ENCODE measurements at regions not wholly inside any gene's neighbourhood (a gene's known extent, or its start where the extent isn't known, plus 50 kb on each side); places are given as distances from the start of the nearest gene placed in this dataset.

DNA sequence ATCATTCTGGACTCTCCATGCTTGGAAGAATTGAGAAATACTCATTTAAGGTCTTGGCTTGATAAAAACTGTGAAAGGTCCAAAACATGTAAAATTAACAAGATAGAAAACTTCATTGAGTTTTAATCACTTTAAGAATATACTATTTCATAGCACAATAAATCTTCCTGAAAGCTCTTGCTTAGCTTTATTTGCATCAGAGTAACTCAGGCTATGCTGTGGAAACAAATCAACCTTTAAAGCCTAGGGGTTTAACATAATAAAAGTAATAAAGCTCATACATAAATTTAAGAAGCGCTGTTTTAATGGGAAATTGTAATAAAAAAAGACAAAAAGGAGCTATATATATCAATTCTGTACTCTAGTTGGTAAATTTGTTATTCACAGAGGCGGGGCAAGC is 77.2 kb upstream of the PTCHD4 start:
- in situ Hi-C loops (cut with HindIII; ENCODE audit: low sequenced_read_pairs), result no loop called here
- TF ChIP-seq, protein P1, sequence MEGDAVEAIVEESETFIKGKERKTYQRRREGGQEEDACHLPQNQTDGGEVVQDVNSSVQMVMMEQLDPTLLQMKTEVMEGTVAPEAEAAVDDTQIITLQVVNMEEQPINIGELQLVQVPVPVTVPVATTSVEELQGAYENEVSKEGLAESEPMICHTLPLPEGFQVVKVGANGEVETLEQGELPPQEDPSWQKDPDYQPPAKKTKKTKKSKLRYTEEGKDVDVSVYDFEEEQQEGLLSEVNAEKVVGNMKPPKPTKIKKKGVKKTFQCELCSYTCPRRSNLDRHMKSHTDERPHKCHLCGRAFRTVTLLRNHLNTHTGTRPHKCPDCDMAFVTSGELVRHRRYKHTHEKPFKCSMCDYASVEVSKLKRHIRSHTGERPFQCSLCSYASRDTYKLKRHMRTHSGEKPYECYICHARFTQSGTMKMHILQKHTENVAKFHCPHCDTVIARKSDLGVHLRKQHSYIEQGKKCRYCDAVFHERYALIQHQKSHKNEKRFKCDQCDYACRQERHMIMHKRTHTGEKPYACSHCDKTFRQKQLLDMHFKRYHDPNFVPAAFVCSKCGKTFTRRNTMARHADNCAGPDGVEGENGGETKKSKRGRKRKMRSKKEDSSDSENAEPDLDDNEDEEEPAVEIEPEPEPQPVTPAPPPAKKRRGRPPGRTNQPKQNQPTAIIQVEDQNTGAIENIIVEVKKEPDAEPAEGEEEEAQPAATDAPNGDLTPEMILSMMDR (IDR thresholded peaks at IDR 0.05; ENCODE audit: low read depth, low read length), result no peak
- DNase-seq (ENCODE audit: low read depth, low spot score), result no peak
- H3K4me3 ChIP-seq (ENCODE audit: low read depth, low read length), result no peak overlapping the region

DNA sequence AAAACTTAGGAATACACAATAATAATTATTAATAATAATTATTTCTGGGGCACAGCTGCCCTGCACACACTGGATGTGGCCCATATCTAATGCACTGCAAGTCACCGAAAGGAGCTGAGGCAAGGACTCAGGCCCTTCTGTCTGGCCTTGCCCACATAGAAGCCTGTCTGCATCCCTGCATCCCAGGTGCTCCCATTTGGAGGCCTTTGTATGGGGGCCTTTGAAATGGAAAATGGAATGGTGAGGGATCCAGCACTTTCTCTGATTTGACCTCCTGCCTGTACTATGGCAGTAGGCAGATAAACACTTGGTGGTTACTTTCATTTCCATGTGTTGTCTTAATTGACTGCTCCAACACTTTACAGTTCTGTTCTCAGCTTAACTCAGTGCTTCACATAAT is 75.7 kb upstream of the PTCHD4 start:
- TF ChIP-seq, protein P1 (IDR thresholded peaks at IDR 0.05; ENCODE audit: low read depth, low read length), result no peak
- in situ Hi-C loops (cut with HindIII; ENCODE audit: low sequenced_read_pairs), result no loop called here
- DNase-seq (ENCODE audit: low read depth, low spot score), result no peak
- H3K4me3 ChIP-seq (ENCODE audit: low read depth, low read length), result no peak overlapping the region

GRCh38 chr6:48184648-48185047 is 73.7 kb upstream of the PTCHD4 start:
- TF ChIP-seq, protein P1 (IDR thresholded peaks at IDR 0.05; ENCODE audit: low read depth, low read length), result no peak
- in situ Hi-C loops (cut with HindIII; ENCODE audit: low sequenced_read_pairs), result no loop called here
- DNase-seq (ENCODE audit: low read depth, low spot score), result no peak
- no peak overlapping the region for H3K4me3 ChIP-seq (ENCODE audit: low read depth, low read length)

DNA sequence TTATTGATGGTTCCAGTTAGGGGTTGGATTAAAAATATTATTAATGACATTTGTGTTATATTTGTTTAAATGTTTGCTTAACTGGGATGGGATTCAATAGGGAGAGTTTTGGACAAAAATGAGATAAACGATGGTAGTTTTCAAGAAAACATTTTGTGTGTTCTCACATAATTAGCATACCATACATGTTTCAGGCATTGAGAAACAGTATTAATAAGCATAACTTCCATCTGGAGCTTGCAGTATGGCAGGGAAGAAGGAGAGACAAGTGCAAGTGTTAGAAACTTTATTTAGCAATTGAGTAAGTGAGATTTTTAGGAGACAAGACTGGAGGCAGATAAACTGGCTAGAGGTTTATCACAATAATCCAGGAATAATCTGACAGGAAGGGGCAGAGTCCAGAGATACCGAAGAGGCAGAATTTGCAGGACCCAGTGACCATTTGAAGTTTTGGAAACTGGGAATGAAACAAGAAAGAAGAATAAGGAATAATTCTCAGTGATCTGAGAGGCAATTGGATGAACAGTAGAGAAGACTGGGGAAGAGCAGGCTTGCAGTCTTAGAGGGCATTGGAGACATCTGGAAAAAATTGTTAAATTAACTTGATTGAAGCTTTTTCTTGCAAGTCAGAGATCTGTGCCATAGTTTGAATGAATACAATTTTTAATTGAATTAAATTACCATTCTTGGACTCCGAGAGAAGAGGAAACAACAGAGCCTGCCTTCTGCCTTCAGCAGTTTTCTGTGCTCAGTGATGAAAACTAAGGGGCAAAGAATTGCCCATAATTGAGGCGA is 73.0 kb upstream of the PTCHD4 start:
- H3K4me3 ChIP-seq (ENCODE audit: low read depth, low read length), result no peak overlapping the region
- TF ChIP-seq, protein P1 (IDR thresholded peaks at IDR 0.05; ENCODE audit: low read depth, low read length), result no peak
- DNase-seq (ENCODE audit: low read depth, low spot score), result no peak
- in situ Hi-C loops (cut with HindIII; ENCODE audit: low sequenced_read_pairs), result no loop called here

DNA sequence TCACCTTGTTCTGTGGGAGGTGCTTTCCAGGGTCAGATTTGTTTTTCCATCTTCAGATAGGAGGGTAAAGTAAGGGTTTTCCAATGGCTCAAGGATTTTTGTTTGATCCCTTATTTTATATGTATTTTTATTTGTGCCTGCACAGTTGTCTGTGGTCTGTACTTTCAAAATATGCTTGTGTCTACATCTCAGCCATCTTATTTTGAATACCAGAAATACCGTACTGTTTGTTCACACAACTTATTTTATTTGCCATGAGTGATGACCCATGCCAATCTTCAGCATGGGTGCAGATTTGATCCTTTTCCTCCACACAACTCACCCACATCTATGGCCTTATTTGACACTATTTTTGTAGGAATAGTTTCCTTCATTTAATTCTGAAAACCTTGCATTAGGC is 72.2 kb upstream of the PTCHD4 start:
- TF ChIP-seq, protein P1 (IDR thresholded peaks at IDR 0.05; ENCODE audit: low read depth, low read length), result no peak
- in situ Hi-C loops (cut with HindIII; ENCODE audit: low sequenced_read_pairs), result no loop called here
- no peak for DNase-seq (ENCODE audit: low read depth, low spot score)
- H3K4me3 ChIP-seq (ENCODE audit: low read depth, low read length), result no peak overlapping the region

GRCh38 chr6:48178700-48179099 is 67.7 kb upstream of the PTCHD4 start:
- H3K4me3 ChIP-seq (ENCODE audit: low read depth, low read length), result no peak overlapping the region
- no peak for DNase-seq (ENCODE audit: low read depth, low spot score)
- in situ Hi-C loops (cut with HindIII; ENCODE audit: low sequenced_read_pairs), result no loop called here
- TF ChIP-seq, protein P1 (IDR thresholded peaks at IDR 0.05; ENCODE audit: low read depth, low read length), result no peak

Measured in astrocyte of the spinal cord (primary cell).